ENCODE measurements at regions not wholly inside any gene's neighbourhood (a gene's known extent, or its start where the extent isn't known, plus 50 kb on each side); places are given as distances from the start of the nearest gene placed in this dataset.
"Not testable (repeated sequence)": the region's sequence is repeated elsewhere in the genome, so short reads cannot be mapped to it uniquely, and the experiment has no call there.

- no peak for DNase-seq (ENCODE audit: low read depth)
These were observed 101.8 kb upstream of the LARP1 start for GRCh38 chr5:154653418-154653763.

GRCh38 chr5:154652746-154653417 is 102.3 kb upstream of the LARP1 start:
- no peak for DNase-seq (ENCODE audit: low read depth)

DNA sequence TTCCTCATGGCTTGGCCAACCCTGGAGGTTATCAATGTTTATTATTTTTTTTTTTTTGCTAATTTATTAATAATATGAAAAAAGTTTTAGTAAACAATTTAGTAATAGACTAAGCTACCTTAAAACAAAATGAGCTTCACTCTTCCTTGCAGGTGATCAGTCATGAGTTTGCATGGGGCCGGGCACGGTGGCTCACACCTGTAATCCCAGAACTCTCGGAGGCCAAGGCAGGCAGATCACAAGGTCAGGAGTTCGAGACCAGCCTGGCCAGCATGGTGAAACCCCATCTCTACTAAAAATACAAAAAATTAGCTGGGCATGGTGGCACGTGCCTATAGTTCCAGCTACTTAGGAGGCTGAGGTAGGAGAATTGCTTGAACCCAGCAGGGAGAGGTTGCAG is 103.4 kb upstream of the LARP1 start:
- DNase-seq (ENCODE audit: low read depth): not testable (repeated sequence)

- no peak for DNase-seq (ENCODE audit: low read depth)
These were observed 106.5 kb upstream of the LARP1 start for GRCh38 chr5:154648706-154649105.

DNA sequence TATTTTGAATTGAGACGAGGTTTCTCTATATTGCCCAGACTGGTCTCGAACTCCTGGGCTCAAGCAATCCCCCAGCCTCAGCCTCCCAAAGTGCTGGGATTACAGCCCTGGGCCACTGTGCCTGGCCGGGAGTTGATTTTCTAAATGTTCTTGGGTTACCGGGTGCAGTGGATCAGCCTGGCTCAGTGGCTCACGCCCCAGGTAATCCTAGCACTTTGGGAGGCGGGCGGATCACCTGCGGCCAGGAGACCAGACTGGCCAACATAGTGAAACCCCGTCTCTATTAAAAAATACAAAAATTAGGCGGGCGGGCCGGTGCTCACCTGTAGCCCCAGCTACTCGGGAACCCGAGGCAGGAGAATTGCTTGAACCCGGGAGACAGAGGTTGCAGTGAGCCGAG is 106.9 kb upstream of the LARP1 start:
- no peak for DNase-seq (ENCODE audit: low read depth)

- no peak for DNase-seq (ENCODE audit: low read depth)
These were observed 107.4 kb upstream of the LARP1 start for GRCh38 chr5:154647761-154648145.

GRCh38 chr5:154647114-154647760 is 107.9 kb upstream of the LARP1 start:
- no peak for DNase-seq (ENCODE audit: low read depth)

- no peak for DNase-seq (ENCODE audit: low read depth)
These were observed 108.4 kb upstream of the LARP1 start for GRCh38 chr5:154646745-154647113.

GRCh38 chr5:154644745-154645411 is 110.3 kb upstream of the LARP1 start:
- DNase-seq (ENCODE audit: low read depth): no peak

DNA sequence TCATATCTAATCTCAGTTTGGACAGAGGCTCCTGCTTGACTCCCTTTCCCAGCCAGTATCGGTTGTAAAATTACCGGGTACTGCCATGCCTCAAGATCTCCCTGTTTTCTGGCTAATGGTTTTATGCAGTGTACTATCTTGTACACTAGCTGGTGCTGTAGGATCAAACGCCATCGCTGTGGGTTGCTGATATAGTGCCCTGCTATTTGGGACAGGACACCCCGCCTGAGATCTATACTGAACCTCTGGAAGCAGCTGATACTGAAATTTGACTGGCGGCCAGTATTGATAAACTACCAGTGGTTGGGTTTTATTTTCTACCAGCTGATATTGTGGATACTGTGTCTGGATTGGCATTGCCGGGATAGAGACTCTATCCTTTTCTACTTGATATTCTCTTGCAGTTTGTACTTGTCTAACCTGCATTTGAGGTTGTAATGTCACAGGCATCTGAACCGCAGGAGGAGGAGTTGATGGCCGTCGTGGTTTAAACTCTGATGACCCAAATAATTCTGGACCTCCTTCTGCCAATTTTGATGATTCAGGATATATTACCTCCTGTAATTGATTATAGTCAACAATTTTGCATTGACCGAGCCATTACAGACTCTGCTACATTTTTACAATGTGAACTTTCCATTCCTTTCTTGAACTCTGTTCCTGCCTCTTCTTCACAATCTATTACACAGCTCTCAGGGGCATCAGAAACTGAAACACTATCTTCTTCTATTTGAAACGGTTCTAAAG is 112.5 kb upstream of the LARP1 start:
- DNase-seq (ENCODE audit: low read depth): no peak

DNA sequence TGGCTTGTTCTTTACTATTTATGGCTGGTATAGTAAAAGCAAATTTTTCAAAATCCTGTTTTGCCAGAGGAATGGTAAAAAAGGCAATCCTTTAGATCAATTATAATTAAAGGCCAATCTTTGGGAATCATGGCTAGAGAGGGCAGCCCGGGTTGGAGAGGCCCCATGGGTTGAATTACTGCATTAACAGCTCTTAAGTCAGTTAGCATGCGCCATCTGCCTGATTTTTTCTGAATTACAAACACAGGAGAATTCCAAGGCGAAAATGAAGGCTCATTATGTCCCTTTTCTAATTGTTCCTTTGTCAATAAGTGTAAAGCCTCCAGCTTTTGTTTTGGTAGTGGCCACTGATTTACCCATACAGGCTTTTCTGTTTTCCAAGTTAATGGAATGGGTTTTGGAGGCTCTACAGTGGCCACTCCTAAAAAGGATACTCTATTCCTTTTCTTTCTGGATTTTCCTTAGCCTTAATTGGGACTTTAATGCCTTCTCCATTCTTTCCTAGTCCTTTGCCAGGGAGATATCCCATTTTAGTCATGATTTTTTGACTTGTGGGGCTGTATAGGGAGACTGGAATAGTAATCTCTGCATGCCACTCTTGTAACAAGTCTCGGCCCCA is 114.9 kb upstream of the LARP1 start:
- DNase-seq (ENCODE audit: low read depth): not testable (repeated sequence)

DNA sequence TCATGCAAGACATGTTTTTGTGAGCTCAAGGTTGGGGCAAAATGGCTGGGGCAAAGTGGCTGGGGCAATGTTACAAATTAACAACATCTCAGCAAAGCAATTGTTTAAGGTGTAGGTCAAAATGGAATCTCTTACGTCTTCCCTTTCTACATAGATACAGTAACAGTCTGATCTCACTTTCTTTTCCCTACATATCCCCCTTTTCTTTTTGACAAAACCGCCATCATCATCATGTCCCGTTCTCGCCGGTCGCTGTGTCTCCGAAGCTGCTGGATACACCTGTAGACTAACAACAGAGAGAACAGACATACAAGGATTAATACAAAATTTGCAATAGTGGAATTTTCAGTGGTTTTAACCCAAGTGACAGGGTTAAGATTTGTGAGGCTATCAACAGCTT is 118.4 kb upstream of the LARP1 start:
- DNase-seq (ENCODE audit: low read depth): not testable (repeated sequence)

DNA sequence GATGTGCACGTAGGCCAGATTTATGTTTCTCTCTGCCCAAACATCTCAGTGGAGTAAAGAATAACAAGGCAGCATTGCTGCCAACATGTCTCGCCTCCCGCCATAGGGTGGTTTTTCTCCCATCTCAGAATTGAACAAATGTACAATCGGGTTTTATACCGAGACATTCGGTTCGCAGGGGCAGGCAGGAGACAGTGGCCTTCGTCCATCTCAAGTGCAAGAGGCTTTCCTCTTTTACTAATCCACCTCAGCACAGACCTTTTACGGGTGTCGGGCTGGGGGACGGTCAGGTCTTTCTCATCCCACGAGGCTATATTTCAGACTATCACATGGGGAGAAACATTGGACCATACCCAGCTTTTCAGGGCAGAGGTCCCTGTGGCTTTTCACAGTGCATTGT is 118.9 kb upstream of the LARP1 start:
- DNase-seq (ENCODE audit: low read depth): not testable (repeated sequence)

DNA sequence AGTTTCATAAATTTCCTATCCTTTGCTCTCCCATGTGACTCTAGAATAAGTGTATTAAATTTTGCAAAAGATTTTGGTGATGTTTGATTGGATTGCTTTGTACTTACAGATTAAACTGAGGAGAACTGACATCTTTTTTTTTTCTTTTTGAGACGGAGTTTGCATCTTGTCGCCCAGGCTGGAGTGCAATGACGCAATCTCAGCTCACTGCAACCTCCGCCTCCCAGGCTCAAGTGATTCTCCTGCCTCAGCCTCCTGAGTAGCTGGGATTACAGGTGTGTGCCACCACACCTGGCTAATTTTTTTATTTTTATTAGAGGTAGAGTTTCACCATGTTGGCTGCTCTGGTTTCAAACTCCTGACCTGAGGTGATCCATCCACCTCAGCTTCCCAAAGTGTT is 121.4 kb upstream of the LARP1 start:
- DNase-seq (ENCODE audit: low read depth): not testable (repeated sequence)

DNA sequence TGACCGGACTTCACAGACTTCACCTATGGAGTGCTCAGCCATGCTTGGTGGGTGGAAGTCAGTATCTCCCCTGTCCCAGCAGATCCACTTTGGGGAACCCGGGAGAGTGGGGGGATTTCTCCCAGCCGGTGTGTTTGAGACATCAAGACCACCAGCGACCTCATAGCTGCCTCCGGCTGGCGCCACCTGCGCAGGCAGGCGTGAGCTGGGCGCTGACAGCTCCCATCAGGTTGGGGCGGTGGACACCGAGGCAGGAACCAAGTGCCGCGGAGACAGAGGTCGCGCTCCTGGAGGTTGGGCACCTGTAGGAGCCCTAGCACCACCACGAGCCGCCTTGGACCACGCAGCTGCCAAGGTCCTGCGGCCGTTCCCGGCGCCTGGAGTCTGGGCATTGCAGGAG is 124.0 kb upstream of the LARP1 start:
- DNase-seq (ENCODE audit: low read depth): no peak

DNA sequence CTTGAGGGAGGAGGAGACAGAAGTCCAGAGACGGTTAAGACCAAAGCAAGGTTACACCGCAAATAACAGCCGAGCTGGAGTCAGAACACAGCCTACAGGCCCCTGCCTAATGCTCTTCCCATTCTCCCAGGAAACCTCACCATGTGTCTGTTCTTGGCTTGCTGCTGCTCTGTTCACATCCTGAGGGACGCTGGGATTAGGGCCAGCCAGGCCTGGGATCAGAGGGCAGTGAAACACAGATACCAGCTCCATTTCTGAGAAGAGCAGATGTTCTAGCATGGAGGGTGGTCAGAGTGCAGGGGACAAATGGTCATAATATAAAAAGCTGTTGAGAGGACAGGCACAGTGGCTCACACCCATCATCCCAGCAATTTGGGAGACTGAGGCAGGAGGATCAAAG is 124.8 kb upstream of the LARP1 start:
- no peak for DNase-seq (ENCODE audit: low read depth)

- DNase-seq (ENCODE audit: low read depth): no peak
These were observed 126.5 kb upstream of the LARP1 start for GRCh38 chr5:154628685-154629084.

- DNase-seq (ENCODE audit: low read depth): no peak
These were observed 127.2 kb upstream of the LARP1 start for GRCh38 chr5:154627698-154628678.

- no peak for DNase-seq (ENCODE audit: low read depth)
These were observed 128.2 kb upstream of the LARP1 start for GRCh38 chr5:154626876-154627557.

DNA sequence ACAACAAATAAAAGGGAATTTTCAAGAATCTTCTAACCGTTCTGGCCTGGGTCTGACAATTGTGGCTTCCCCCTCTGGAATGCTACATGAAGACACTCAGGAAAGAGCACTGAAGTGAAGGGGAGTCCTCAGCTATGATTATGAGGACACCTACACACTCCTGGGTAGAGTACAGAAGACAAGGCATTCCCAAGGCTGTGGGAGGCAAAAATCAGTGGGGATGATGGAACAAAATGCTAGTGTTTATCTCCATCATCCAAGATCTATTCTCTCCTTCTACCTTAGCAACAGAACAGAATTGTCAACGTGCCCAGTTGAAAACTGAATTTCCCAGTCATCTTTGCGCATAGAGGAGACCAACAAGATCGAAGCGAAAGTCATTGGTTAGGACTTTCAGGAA is 130.1 kb upstream of the LARP1 start:
- no peak for DNase-seq (ENCODE audit: low read depth)

DNA sequence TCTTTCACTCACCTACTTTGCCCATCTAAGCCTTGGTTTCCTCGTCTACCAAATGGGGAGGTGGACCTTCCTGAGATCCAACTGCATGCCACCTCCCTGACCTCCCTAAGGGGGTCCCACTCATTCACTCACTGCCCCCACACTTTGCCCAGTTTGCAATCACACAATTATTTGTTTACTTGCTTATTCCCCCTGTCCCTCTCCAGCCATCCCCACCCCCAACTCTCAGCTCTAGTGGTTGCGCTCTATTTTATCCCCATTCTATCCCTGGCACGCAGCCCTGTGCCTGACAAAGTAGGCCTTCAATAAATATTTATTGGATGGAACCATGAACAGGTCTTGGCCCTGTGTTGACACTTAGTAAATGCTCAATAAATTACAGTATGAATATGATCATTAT is 130.8 kb upstream of the LARP1 start:
- no peak for DNase-seq (ENCODE audit: low read depth)
